Ovary (tissue), 3 donors: ENCODE measurements at regions not wholly inside any gene's neighbourhood (a gene's known extent, or its start where the extent isn't known, plus 50 kb on each side); places are given as distances from the start of the nearest gene placed in this dataset.

Experiments
- EP300 ChIP-seq: sonication (generic); formaldehyde crosslinking; IDR thresholded peaks from one replicate; pipeline ENCODE4 v1.6.1; 2017; ENCODE audit warnings: antibody characterized with exemption
- POLR2A ChIP-seq: fragments of 450-650 bp; IDR thresholded peaks from one replicate; pipeline ENCODE4 v1.6.1; 2017; ENCODE audit warnings: antibody characterized with exemption, mild to moderate bottlenecking, moderate library complexity
- TF ChIP-seq, protein P1 (sequence below), 3 donors: fragments of 450-650 bp in 2 of 3; fragments of 200-600 bp in 1 of 3; IDR thresholded peaks; one replicate each; pipeline versions ENCODE4 v1.5.1 to v1.8.0; 2016 to 2022; ENCODE audit warnings: antibody characterized with exemption in 3 of 3, mild to moderate bottlenecking in 1 of 3
- donor health status: DM: no; HTN: no; CAD: no.

DNA sequence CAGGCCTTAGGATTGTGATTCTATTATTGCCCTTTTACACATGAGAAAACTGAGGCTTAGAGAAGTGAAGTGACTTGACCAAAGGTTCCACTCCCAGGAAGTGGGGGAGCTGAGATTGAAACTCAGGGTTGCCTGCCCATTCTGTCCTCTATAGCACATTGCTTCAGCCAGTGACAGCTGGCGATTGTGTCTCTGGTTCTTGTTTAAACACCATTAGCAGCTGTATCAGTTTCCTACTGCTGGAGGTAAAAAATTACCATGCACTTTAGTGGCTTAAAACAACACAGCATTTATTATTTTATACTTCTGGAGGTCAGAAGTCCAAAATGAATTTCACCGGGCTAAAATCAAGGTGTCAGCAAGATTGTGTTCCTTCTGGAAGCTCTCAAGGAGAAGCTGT lies 205.8 kb upstream of the MAMLD1 start:
- TF ChIP-seq POLR2A (no peak), EP300 (no peak)
- TF ChIP-seq, protein P1, sequence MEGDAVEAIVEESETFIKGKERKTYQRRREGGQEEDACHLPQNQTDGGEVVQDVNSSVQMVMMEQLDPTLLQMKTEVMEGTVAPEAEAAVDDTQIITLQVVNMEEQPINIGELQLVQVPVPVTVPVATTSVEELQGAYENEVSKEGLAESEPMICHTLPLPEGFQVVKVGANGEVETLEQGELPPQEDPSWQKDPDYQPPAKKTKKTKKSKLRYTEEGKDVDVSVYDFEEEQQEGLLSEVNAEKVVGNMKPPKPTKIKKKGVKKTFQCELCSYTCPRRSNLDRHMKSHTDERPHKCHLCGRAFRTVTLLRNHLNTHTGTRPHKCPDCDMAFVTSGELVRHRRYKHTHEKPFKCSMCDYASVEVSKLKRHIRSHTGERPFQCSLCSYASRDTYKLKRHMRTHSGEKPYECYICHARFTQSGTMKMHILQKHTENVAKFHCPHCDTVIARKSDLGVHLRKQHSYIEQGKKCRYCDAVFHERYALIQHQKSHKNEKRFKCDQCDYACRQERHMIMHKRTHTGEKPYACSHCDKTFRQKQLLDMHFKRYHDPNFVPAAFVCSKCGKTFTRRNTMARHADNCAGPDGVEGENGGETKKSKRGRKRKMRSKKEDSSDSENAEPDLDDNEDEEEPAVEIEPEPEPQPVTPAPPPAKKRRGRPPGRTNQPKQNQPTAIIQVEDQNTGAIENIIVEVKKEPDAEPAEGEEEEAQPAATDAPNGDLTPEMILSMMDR (IDR thresholded peaks at IDR 0.05), result no peak
